SK-N-SH (cell line): ENCODE measurements at regions not wholly inside any gene's neighbourhood (a gene's known extent, or its start where the extent isn't known, plus 50 kb on each side); places are given as distances from the start of the nearest gene placed in this dataset.

Source experiments
- CTCF ChIA-PET: fragments of 300-600, 350-600 bp; formaldehyde crosslinking; extraction: SDS; loops from one replicate; lab custom pipeline; 2021; lab: Yijun Ruan, JAX
- POLR2A ChIA-PET: fragments of 350-600 bp; sonication (Branson Sonifier 250); formaldehyde crosslinking; extraction: SDS; loops from one replicate; lab custom pipeline; 2020; ENCODE audit warnings: antibody characterized with exemption, inconsistent platforms; lab: Yijun Ruan, JAX
- DNase-seq: peaks from one replicate; pipeline ENCODE4 v3.0.0; 2012
- H2AFZ ChIP-seq: fragments of 200-600 bp; sonication (generic); 2 replicates; pipeline ENCODE4 v1.8.1; 2016; ENCODE audit warnings: antibody characterized with exemption, mild to moderate bottlenecking, low read depth
- H3F3A ChIP-seq: fragments of 200-600 bp; sonication (generic); replicated peaks from 2 replicates; pipeline ENCODE3; 2016; ENCODE audit warnings: antibody characterized with exemption, mild to moderate bottlenecking; ENCODE audit not compliant: insufficient read depth
- H3K27ac ChIP-seq, 2 experiments: fragments of 200-500 bp in 1 of 2; fragments of 200-600 bp in 1 of 2; sonication (Bioruptor generic) in 1 of 2; sonication (generic), shearing (Covaris generic) in 1 of 2; 2 replicates each; pipeline versions ENCODE4 v1.5.1 to v1.6.1; 2014 to 2016; ENCODE audit warnings: low read depth in 2 of 2, inconsistent platforms in 1 of 2, low read length in 1 of 2, mild to moderate bottlenecking in 1 of 2, mixed read lengths in 1 of 2
- H3K27me3 ChIP-seq: fragments of 200-600 bp; sonication (generic), shearing (Covaris generic); 2 replicates; pipeline ENCODE4 v1.6.1; 2016; ENCODE audit warnings: mixed run types; ENCODE audit not compliant: insufficient read depth
- H3K36me3 ChIP-seq, 2 experiments: fragments of 200-500 bp in 1 of 2; fragments of 200-600 bp in 1 of 2; sonication (Bioruptor generic) in 1 of 2; sonication (generic) in 1 of 2; replicated peaks in 1 of 2; 2 replicates each; pipeline versions ENCODE3 to v1.5.1; 2014 to 2016; ENCODE audit warnings: low read length in 1 of 2, mild to moderate bottlenecking in 1 of 2; ENCODE audit not compliant: insufficient read depth in 2 of 2, control insufficient read depth in 1 of 2
- H3K4me1 ChIP-seq, 2 experiments: fragments of 200-500 bp in 1 of 2; fragments of 200-600 bp in 1 of 2; sonication (Bioruptor generic) in 1 of 2; sonication (generic), shearing (Covaris generic) in 1 of 2; 2 replicates each; pipeline versions ENCODE4 v1.5.1 to v1.6.1; 2014 to 2016; ENCODE audit warnings: low read depth in 1 of 2, low read length in 1 of 2, mixed run types in 1 of 2; ENCODE audit not compliant: insufficient read depth in 2 of 2, control insufficient read depth in 1 of 2
- H3K4me2 ChIP-seq: fragments of 200-600 bp; sonication (generic), shearing (Covaris generic); 2 replicates; pipeline ENCODE4 v1.6.1; 2017; ENCODE audit warnings: mixed run types
- H3K4me3 ChIP-seq, 2 experiments: fragments of 200-500 bp in 1 of 2; fragments of 200-600 bp in 1 of 2; sonication (Bioruptor generic) in 1 of 2; sonication (generic), shearing (Covaris generic) in 1 of 2; 2 replicates each; pipeline versions ENCODE4 v1.5.1 to v1.8.1; 2014 to 2016; ENCODE audit warnings: low read depth in 2 of 2, inconsistent platforms in 1 of 2, low read length in 1 of 2, mild to moderate bottlenecking in 1 of 2, mixed read lengths in 1 of 2, moderate library complexity in 1 of 2
- H3K79me2 ChIP-seq: fragments of 200-600 bp; sonication (generic); 2 replicates; pipeline ENCODE4 v1.8.1; 2017; ENCODE audit warnings: mild to moderate bottlenecking; ENCODE audit not compliant: insufficient read depth
- H3K9ac ChIP-seq: fragments of 200-600 bp; sonication (generic); 2 replicates; pipeline ENCODE4 v1.6.1; 2017; ENCODE audit warnings: mixed run types
- H3K9me2 ChIP-seq: fragments of 200-600 bp; sonication (generic); 2 replicates; pipeline ENCODE4 v1.6.1; 2017; ENCODE audit warnings: mixed run types
- H3K9me3 ChIP-seq: fragments of 200-600 bp; sonication (generic); 2 replicates; pipeline ENCODE4 v1.6.1; 2017; ENCODE audit warnings: mixed run types, mild to moderate bottlenecking, moderate library complexity
- H4K20me1 ChIP-seq: fragments of 200-600 bp; sonication (generic); 2 replicates; pipeline ENCODE4 v1.6.1; 2017; ENCODE audit warnings: mild to moderate bottlenecking, mixed run types; ENCODE audit not compliant: insufficient read depth
- CHD2 ChIP-seq: fragments of 150-350 bp; IDR thresholded peaks from 2 replicates; pipeline ENCODE4 v1.6.1; 2018; ENCODE audit warnings: low read length; ENCODE audit not compliant: partially characterized antibody
- EP300 ChIP-seq, 2 experiments: IDR thresholded peaks; 2 replicates each; pipeline versions ENCODE4 v1.4.0 to v1.6.1; 2012; ENCODE audit warnings: borderline replicate concordance in 1 of 2, low read depth in 1 of 2, low read length in 1 of 2
- FOXJ3 ChIP-seq: sonication (generic); formaldehyde crosslinking; IDR thresholded peaks from 2 replicates; pipeline ENCODE4 v1.5.1; 2020; ENCODE audit warnings: mild to moderate bottlenecking, missing genetic modification reagents
- FOXM1 ChIP-seq: IDR thresholded peaks from 2 replicates; pipeline ENCODE4 v1.4.0; 2012; ENCODE audit warnings: low read depth, mild to moderate bottlenecking
- MEF2A ChIP-seq: IDR thresholded peaks from 2 replicates; pipeline ENCODE4 v1.4.0; 2012; ENCODE audit warnings: low read depth, borderline replicate concordance
- MXI1 ChIP-seq: IDR thresholded peaks from 2 replicates; pipeline ENCODE4 v1.6.1; 2012; ENCODE audit warnings: mild to moderate bottlenecking, low read depth, low read length, improper control_type of control experiment
- NFIC ChIP-seq: IDR thresholded peaks from 2 replicates; pipeline ENCODE4 v1.4.0; 2012; ENCODE audit warnings: borderline replicate concordance
- POLR2AphosphoS5 ChIP-seq: IDR thresholded peaks from 2 replicates; pipeline ENCODE4 v1.6.1; 2012; ENCODE audit warnings: low read depth, low read length
- RAD21 ChIP-seq: IDR thresholded peaks from 2 replicates; pipeline ENCODE4 v1.6.1; 2012; ENCODE audit warnings: mild to moderate bottlenecking, low read length
- REST ChIP-seq: IDR thresholded peaks from 2 replicates; pipeline ENCODE4 v1.6.1; 2012; ENCODE audit warnings: mild to moderate bottlenecking, low read depth, low read length, moderate library complexity
- RXRA ChIP-seq: IDR thresholded peaks from 2 replicates; pipeline ENCODE4 v1.4.0; 2012; ENCODE audit warnings: low read depth, mild to moderate bottlenecking, borderline replicate concordance
- TCF12 ChIP-seq: IDR thresholded peaks from 2 replicates; pipeline ENCODE4 v1.4.0; 2012
- ZBTB33 ChIP-seq: IDR thresholded peaks from 2 replicates; pipeline ENCODE4 v1.4.0; 2012; ENCODE audit warnings: low read depth, borderline replicate concordance
- TF ChIP-seq, protein P1 (sequence below): fragments of 150-350 bp; IDR thresholded peaks from 2 replicates; pipeline ENCODE4 v1.6.1; 2016; ENCODE audit warnings: mild to moderate bottlenecking, low read depth, low read length

DNA sequence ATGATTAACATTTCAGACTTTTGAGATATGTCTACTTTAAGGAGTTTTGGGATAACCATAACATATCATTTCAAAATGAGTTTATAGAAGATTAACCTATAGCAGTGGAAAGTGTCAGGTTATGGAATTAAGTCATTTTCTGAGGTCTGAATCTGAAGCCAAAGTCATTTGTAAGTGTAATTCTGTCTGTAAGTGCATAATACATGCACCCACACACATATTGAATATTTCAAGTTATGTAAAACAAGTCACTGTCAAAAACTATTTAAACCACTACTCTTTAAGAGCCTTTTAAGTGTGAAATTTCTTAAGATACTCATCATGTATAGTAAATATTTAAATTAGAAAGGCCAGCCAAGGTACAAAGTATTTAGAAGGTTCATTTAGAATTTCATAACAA lies 115.8 kb upstream of the HMGCLL1 start:
- TF ChIP-seq NFIC = no peak
- no peak for TF ChIP-seq ZBTB33
- TF ChIP-seq POLR2AphosphoS5 = no peak
- no peak for TF ChIP-seq MEF2A
- no peak for TF ChIP-seq REST
- no peak for TF ChIP-seq MXI1
- no peak for TF ChIP-seq RXRA
- TF ChIP-seq RAD21 = no peak
- no peak for TF ChIP-seq TCF12
- TF ChIP-seq FOXM1 = no peak
- TF ChIP-seq, protein P1, sequence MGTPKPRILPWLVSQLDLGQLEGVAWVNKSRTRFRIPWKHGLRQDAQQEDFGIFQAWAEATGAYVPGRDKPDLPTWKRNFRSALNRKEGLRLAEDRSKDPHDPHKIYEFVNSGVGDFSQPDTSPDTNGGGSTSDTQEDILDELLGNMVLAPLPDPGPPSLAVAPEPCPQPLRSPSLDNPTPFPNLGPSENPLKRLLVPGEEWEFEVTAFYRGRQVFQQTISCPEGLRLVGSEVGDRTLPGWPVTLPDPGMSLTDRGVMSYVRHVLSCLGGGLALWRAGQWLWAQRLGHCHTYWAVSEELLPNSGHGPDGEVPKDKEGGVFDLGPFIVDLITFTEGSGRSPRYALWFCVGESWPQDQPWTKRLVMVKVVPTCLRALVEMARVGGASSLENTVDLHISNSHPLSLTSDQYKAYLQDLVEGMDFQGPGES = no peak
- no peak for TF ChIP-seq FOXJ3
- no peak for TF ChIP-seq CHD2
- no peak for TF ChIP-seq EP300 (IDR thresholded peaks at IDR 0.05; ENCODE audit: borderline replicate concordance in 1 of 2, low read depth in 1 of 2, low read length in 1 of 2)
- Histone ChIP-seq H3K4me3 (no peak overlapping the region), H3K9me3 (no peaks in the 10 kb centered on the region; the same call in 1 of the 2 replicates), H3K4me1 (no peaks in the 10 kb centered on the region; a peak in 1 of 4 replicates), H3K27me3 (no peaks in the 10 kb centered on the region), H2AFZ (no peak overlapping the region), H3K9ac (no peak overlapping the region), H3K79me2 (no peaks in the 10 kb centered on the region), H3K9me2 (no peaks in the 10 kb centered on the region), H3K4me2 (no peak overlapping the region), H3F3A (no peaks in the 10 kb centered on the region), H3K27ac (no peak overlapping the region), H3K36me3 (no peaks in the 10 kb centered on the region), H4K20me1 (no peaks in the 10 kb centered on the region)
- ChIA-PET CTCF (no interaction called here), POLR2A (no interaction called here)
- no peak for DNase-seq
